HCT116 (cell line): ENCODE measurements at regions not wholly inside any gene's neighbourhood (a gene's known extent, or its start where the extent isn't known, plus 50 kb on each side); places are given as distances from the start of the nearest gene placed in this dataset.

Source experiments
- ATAC-seq: fragments of 200-7000 bp; cut with Tn5 transposase; 2 replicates; pipeline ENCODE4 v1.9.1; 2020; ENCODE audit warnings: mild to moderate bottlenecking, moderate library complexity
- BruUV-seq: library from RNA; stranded (reverse); fragments of 400-500 nt; replicated peaks from 2 replicates; lab custom pipeline; 2021; lab: Mats Ljungman, UMichigan
- CTCF ChIA-PET: fragments of 300-600 bp; sonication (Branson Sonifier 250); formaldehyde crosslinking; loops from one replicate; lab custom pipeline; 2021; ENCODE audit warnings: antibody characterized with exemption; lab: Charles Lee
- POLR2A ChIA-PET: fragments of 300-600, 350-600 bp; sonication (Branson Sonifier 250); formaldehyde crosslinking; loops from one replicate; lab custom pipeline; 2021; ENCODE audit warnings: antibody characterized with exemption; lab: Charles Lee
- RAD21 ChIA-PET, 2 experiments: fragments of 300-600 bp; sonication (Branson Sonifier 250); formaldehyde crosslinking; loops; one replicate each; lab custom pipeline; 2023; ENCODE audit warnings: low total read pairs in 2 of 2; ENCODE audit not compliant: uncharacterized antibody in 2 of 2, unreplicated experiment in 2 of 2, low non-redundant PET in 1 of 2; lab: Charles Lee
- DNase-seq: peaks from one replicate; pipeline ENCODE4 v3.0.0-alpha.2; 2010; ENCODE audit warnings: low read depth, low spot score
- H2AFZ ChIP-seq: fragments of 200-600 bp; shearing (Covaris generic), sonication (generic); 2 replicates; pipeline ENCODE4 v1.6.1; 2017; ENCODE audit warnings: low read depth, mixed run types, mixed read lengths, antibody characterized with exemption, low read length; ENCODE audit not compliant: poor library complexity, severe bottlenecking
- H3K27ac ChIP-seq: 2 replicates; pipeline ENCODE4 v1.5.1; 2012; ENCODE audit warnings: low read depth, low read length
- H3K27me3 ChIP-seq: fragments of 200-600 bp; sonication (generic); 2 replicates; pipeline ENCODE4 v1.6.1; 2016; ENCODE audit warnings: mixed run types, low read length, mixed read lengths; ENCODE audit not compliant: insufficient read depth
- H3K36me3 ChIP-seq, 2 experiments: fragments of 200-500 bp in 1 of 2; fragments of 200-600 bp in 1 of 2; sonication (Bioruptor generic) in 1 of 2; sonication (generic) in 1 of 2; 2 replicates each; pipeline versions ENCODE4 v1.5.1 to v1.6.1; 2014 to 2016; ENCODE audit warnings: low read length in 2 of 2, inconsistent platforms in 1 of 2, mixed read lengths in 1 of 2, mixed run types in 1 of 2; ENCODE audit not compliant: insufficient read depth in 2 of 2, control insufficient read depth in 1 of 2
- H3K4me1 ChIP-seq, 2 experiments: fragments of 200-600 bp in 1 of 2; sonication (generic) in 1 of 2; 2 replicates each; pipeline versions ENCODE4 v1.5.1 to v1.6.1; 2012 to 2017; ENCODE audit warnings: low read length in 2 of 2, inconsistent platforms in 1 of 2, mild to moderate bottlenecking in 1 of 2, mixed read lengths in 1 of 2, mixed run types in 1 of 2, moderate library complexity in 1 of 2; ENCODE audit not compliant: insufficient read depth in 2 of 2, control insufficient read depth in 1 of 2
- H3K4me2 ChIP-seq: fragments of 200-600 bp; sonication (generic); 2 replicates; pipeline ENCODE4 v1.6.1; 2017; ENCODE audit warnings: mixed run types, low read length, mixed read lengths
- H3K4me3 ChIP-seq, 2 experiments: fragments of 200-600 bp in 1 of 2; sonication (generic) in 1 of 2; replicated peaks in 1 of 2; 2 replicates each; pipeline ENCODE4 v1.5.1; 2011 to 2016; ENCODE audit warnings: low read length in 2 of 2, control low read depth in 1 of 2, low read depth in 1 of 2, mild to moderate bottlenecking in 1 of 2, mixed read lengths in 1 of 2, mixed run types in 1 of 2
- H3K79me2 ChIP-seq: fragments of 200-600 bp; sonication (generic); 2 replicates; pipeline ENCODE4 v1.6.1; 2017; ENCODE audit warnings: mild to moderate bottlenecking, mixed run types, low read length, moderate library complexity, mixed read lengths; ENCODE audit not compliant: insufficient read depth
- H3K9ac ChIP-seq: fragments of 200-600 bp; sonication (generic); 2 replicates; pipeline ENCODE4 v1.6.1; 2016; ENCODE audit warnings: low read length, mixed read lengths
- H3K9me2 ChIP-seq: fragments of 200-600 bp; sonication (generic), shearing (Covaris generic); 2 replicates; pipeline ENCODE4 v1.6.1; 2017; ENCODE audit warnings: mixed run types, mild to moderate bottlenecking, moderate library complexity; ENCODE audit not compliant: insufficient read depth
- H3K9me3 ChIP-seq, 2 experiments: fragments of 200-500 bp in 1 of 2; fragments of 200-600 bp in 1 of 2; sonication (Bioruptor generic) in 1 of 2; sonication (generic) in 1 of 2; 2 replicates each; pipeline ENCODE4 v1.6.1; 2014 to 2017; ENCODE audit warnings: low read length in 2 of 2, mixed read lengths in 2 of 2, inconsistent platforms in 1 of 2, low read depth in 1 of 2, mild to moderate bottlenecking in 1 of 2, mixed run types in 1 of 2, moderate library complexity in 1 of 2; ENCODE audit not compliant: control insufficient read depth in 1 of 2, insufficient read depth in 1 of 2
- H4K20me1 ChIP-seq: fragments of 200-600 bp; sonication (generic), shearing (Covaris generic); 2 replicates; pipeline ENCODE4 v1.6.1; 2017; ENCODE audit warnings: mixed run types, mild to moderate bottlenecking, moderate library complexity; ENCODE audit not compliant: insufficient read depth
- CBX3 ChIP-seq: IDR thresholded peaks from 2 replicates; pipeline ENCODE4 v1.6.1; 2012; ENCODE audit warnings: low read depth
- CEBPB ChIP-seq: IDR thresholded peaks from 2 replicates; pipeline ENCODE4 v1.6.1; 2012; ENCODE audit warnings: low read depth
- ELF1 ChIP-seq: IDR thresholded peaks from 2 replicates; pipeline ENCODE4 v1.6.1; 2012; ENCODE audit warnings: low read depth, borderline replicate concordance
- EZH2 ChIP-seq: fragments of 200-600 bp; sonication (generic); IDR thresholded peaks from 2 replicates; pipeline ENCODE4 v1.6.1; 2017; ENCODE audit warnings: antibody characterized with exemption, mixed run types
- EZH2phosphoT487 ChIP-seq: fragments of 200-600 bp; IDR thresholded peaks from 2 replicates; pipeline ENCODE4 v1.6.1; 2018; ENCODE audit warnings: antibody characterized with exemption, borderline replicate concordance
- POLR2A ChIP-seq: IDR thresholded peaks from 2 replicates; pipeline ENCODE4 v1.7.0; 2011; ENCODE audit warnings: borderline replicate concordance; ENCODE audit not compliant: insufficient read depth, insufficient read length; ENCODE audit errors: extremely low read depth
- POLR2AphosphoS5 ChIP-seq: IDR thresholded peaks from 2 replicates; pipeline ENCODE4 v1.6.1; 2011; ENCODE audit warnings: mild to moderate bottlenecking, low read depth, low read length, moderate library complexity
- RAD21 ChIP-seq: IDR thresholded peaks from 2 replicates; pipeline ENCODE4 v1.6.1; 2012; ENCODE audit warnings: low read depth, mild to moderate bottlenecking
- SIN3A ChIP-seq: IDR thresholded peaks from 2 replicates; pipeline ENCODE4 v1.6.1; 2012; ENCODE audit warnings: low read depth
- SP1 ChIP-seq: IDR thresholded peaks from 2 replicates; pipeline ENCODE4 v1.6.1; 2012; ENCODE audit warnings: low read depth
- SRF ChIP-seq: IDR thresholded peaks from 2 replicates; pipeline ENCODE4 v1.6.1; 2012; ENCODE audit warnings: low read depth
- TCF7L2 ChIP-seq: IDR thresholded peaks from 2 replicates; pipeline ENCODE4 v1.7.0; 2011; ENCODE audit warnings: borderline replicate concordance, inconsistent platforms; ENCODE audit not compliant: insufficient read depth, insufficient read length; ENCODE audit errors: extremely low read depth
- YY1 ChIP-seq: IDR thresholded peaks from 2 replicates; pipeline ENCODE4 v1.6.1; 2011; ENCODE audit warnings: low read length, low read depth, moderate library complexity, mild to moderate bottlenecking; ENCODE audit not compliant: insufficient replicate concordance; ENCODE audit errors: extremely low read depth
- ZFX ChIP-seq: fragments of 450-650 bp; IDR thresholded peaks from 2 replicates; pipeline ENCODE4 v1.6.1; 2017
- ZNF274 ChIP-seq: fragments of 200-500 bp; sonication (Bioruptor generic); IDR thresholded peaks from 2 replicates; pipeline ENCODE4 v1.6.1; 2014; ENCODE audit warnings: mild to moderate bottlenecking, low read depth, low read length, inconsistent platforms
- intact Hi-C: fragments of 100-400 bp; cut with micrococcal nuclease; formaldehyde crosslinking; loops from 2 replicates; pipeline ENCODE4 v1.10.0; 2022
- TF ChIP-seq, protein P1 (sequence below), 3 experiments: fragments of 200-600 bp in 1 of 3; sonication (generic) in 1 of 3; IDR thresholded peaks in 2 of 3; conservative IDR thresholded peaks in 1 of 3; 2 replicates each; pipeline ENCODE4 v1.5.1; 2012 to 2017; ENCODE audit warnings: low read depth in 2 of 3, low read length in 2 of 3, antibody characterized with exemption in 1 of 3, borderline replicate concordance in 1 of 3, control low read depth in 1 of 3, mild to moderate bottlenecking in 1 of 3, mixed read lengths in 1 of 3, mixed run types in 1 of 3, moderate library complexity in 1 of 3; ENCODE audit not compliant: insufficient read depth in 1 of 3
- TF ChIP-seq, protein P2 (sequence below): IDR thresholded peaks from 2 replicates; pipeline ENCODE4 v1.6.1; 2012
- TF ChIP-seq, protein P3 (sequence below): IDR thresholded peaks from 2 replicates; pipeline ENCODE4 v1.6.1; 2012; ENCODE audit warnings: low read depth

DNA sequence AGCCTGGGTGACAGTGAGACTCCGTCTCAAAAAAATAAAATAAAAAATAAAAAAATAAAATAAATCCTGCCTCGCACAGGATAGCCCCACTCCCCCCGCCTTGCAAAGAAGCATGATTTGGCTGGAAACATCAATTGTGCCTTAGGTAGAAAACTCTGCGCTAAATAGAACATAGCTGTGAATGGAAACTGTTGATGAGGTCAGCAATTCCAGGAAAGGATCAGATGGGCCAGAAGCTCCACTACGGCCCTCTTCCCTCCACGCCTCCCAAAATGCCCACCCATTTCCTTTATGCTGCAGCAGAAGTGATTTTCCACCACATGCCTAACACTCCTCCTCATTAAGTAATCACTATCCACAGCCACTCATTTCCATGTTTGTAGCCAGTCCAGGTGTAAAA, 473.4 kb downstream of the XYLT1 start:
- Histone ChIP-seq H3K36me3 (no peaks in the 10 kb centered on the region), H3K4me2 (no peak overlapping the region), H3K4me3 (no peak overlapping the region), H3K9me3 (no peaks in the 10 kb centered on the region)
- no peak for DNase-seq
- no peak for TF ChIP-seq EZH2phosphoT487
- TF ChIP-seq, protein P1, sequence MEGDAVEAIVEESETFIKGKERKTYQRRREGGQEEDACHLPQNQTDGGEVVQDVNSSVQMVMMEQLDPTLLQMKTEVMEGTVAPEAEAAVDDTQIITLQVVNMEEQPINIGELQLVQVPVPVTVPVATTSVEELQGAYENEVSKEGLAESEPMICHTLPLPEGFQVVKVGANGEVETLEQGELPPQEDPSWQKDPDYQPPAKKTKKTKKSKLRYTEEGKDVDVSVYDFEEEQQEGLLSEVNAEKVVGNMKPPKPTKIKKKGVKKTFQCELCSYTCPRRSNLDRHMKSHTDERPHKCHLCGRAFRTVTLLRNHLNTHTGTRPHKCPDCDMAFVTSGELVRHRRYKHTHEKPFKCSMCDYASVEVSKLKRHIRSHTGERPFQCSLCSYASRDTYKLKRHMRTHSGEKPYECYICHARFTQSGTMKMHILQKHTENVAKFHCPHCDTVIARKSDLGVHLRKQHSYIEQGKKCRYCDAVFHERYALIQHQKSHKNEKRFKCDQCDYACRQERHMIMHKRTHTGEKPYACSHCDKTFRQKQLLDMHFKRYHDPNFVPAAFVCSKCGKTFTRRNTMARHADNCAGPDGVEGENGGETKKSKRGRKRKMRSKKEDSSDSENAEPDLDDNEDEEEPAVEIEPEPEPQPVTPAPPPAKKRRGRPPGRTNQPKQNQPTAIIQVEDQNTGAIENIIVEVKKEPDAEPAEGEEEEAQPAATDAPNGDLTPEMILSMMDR (IDR thresholded peaks at IDR 0.05 in 2 of 3, conservative IDR thresholded peaks at IDR 0.05 in 1 of 3; ENCODE audit: borderline replicate concordance in 1 of 3, insufficient read depth in 1 of 3, low read depth in 2 of 3, low read length in 2 of 3), result no peak
- TF ChIP-seq TCF7L2, result no peak
- no peak for TF ChIP-seq EZH2
- TF ChIP-seq ELF1, result no peak
- TF ChIP-seq CEBPB, result no peak
- TF ChIP-seq SP1, result no peak
- TF ChIP-seq YY1, result no peak
- TF ChIP-seq ZFX, result no peak
- TF ChIP-seq POLR2A, result no peak
- TF ChIP-seq, protein P2, sequence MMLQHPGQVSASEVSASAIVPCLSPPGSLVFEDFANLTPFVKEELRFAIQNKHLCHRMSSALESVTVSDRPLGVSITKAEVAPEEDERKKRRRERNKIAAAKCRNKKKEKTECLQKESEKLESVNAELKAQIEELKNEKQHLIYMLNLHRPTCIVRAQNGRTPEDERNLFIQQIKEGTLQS, result no peak
- TF ChIP-seq POLR2AphosphoS5, result no peak
- no peak for TF ChIP-seq SIN3A
- TF ChIP-seq RAD21, result no peak
- TF ChIP-seq, protein P3, sequence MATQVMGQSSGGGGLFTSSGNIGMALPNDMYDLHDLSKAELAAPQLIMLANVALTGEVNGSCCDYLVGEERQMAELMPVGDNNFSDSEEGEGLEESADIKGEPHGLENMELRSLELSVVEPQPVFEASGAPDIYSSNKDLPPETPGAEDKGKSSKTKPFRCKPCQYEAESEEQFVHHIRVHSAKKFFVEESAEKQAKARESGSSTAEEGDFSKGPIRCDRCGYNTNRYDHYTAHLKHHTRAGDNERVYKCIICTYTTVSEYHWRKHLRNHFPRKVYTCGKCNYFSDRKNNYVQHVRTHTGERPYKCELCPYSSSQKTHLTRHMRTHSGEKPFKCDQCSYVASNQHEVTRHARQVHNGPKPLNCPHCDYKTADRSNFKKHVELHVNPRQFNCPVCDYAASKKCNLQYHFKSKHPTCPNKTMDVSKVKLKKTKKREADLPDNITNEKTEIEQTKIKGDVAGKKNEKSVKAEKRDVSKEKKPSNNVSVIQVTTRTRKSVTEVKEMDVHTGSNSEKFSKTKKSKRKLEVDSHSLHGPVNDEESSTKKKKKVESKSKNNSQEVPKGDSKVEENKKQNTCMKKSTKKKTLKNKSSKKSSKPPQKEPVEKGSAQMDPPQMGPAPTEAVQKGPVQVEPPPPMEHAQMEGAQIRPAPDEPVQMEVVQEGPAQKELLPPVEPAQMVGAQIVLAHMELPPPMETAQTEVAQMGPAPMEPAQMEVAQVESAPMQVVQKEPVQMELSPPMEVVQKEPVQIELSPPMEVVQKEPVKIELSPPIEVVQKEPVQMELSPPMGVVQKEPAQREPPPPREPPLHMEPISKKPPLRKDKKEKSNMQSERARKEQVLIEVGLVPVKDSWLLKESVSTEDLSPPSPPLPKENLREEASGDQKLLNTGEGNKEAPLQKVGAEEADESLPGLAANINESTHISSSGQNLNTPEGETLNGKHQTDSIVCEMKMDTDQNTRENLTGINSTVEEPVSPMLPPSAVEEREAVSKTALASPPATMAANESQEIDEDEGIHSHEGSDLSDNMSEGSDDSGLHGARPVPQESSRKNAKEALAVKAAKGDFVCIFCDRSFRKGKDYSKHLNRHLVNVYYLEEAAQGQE, result no peak
- no peak for TF ChIP-seq CBX3
- TF ChIP-seq SRF, result no peak
- TF ChIP-seq ZNF274, result no peak
- TF ChIP-seq, all 23 proteins: peak for 0
- no peak overlapping the region for H2AFZ ChIP-seq
- no peak overlapping the region for H3K9ac ChIP-seq
- ChIA-PET RAD21 (no interaction called here), POLR2A (no interaction called here), CTCF (no interaction called here)
- no peaks in the 10 kb centered on the region for H4K20me1 ChIP-seq
- BruUV-seq, result no TSS peak
- H3K27me3 ChIP-seq, result 0 out of 2 replicates have a peak, but pooled peaks cover under 1% of the 10 kb centered on the region
- intact Hi-C loops, result no loop called here
- no peaks in the 10 kb centered on the region for H3K4me1 ChIP-seq
- ATAC-seq, result no peak
- H3K79me2 ChIP-seq, result no peaks in the 10 kb centered on the region
- no peak overlapping the region for H3K27ac ChIP-seq
- no peaks in the 10 kb centered on the region for H3K9me2 ChIP-seq
